H1 (cell line): ENCODE measurements at regions not wholly inside any gene's neighbourhood (a gene's known extent, or its start where the extent isn't known, plus 50 kb on each side); places are given as distances from the start of the nearest gene placed in this dataset.

Experiments
- CTCF ChIA-PET: fragments of 300-600 bp; sonication (Branson Sonifier 250); formaldehyde crosslinking; loops from one replicate; lab custom pipeline; 2021; ENCODE audit not compliant: partially characterized antibody; lab: Charles Lee
- POLR2A ChIA-PET: fragments of 300-600 bp; sonication (Branson Sonifier 250); formaldehyde crosslinking; loops from one replicate; lab custom pipeline; 2021; ENCODE audit warnings: inconsistent platforms; ENCODE audit not compliant: partially characterized antibody; lab: Charles Lee
- DNase-seq, 2 experiments: peaks; one replicate each; pipeline versions ENCODE4 v3.0.0 to v3.0.0-alpha.2; 2010 to 2022; ENCODE audit warnings: low spot score in 2 of 2, low read depth in 1 of 2, mixed read lengths in 1 of 2
- FAIRE-seq: peaks from 2 replicates; lab custom pipeline; 2011; peaks lifted over from hg19 to GRCh38; lab: Jason Lieb, UNC
- H2AFZ ChIP-seq: 2 replicates; pipeline ENCODE4 v1.8.1; 2012; ENCODE audit warnings: low read length, inconsistent platforms
- H2AK5ac ChIP-seq: 2 replicates; pipeline ENCODE4 v1.6.1; 2013; ENCODE audit warnings: low read depth, low read length
- H2BK120ac ChIP-seq: replicated peaks from 2 replicates; pipeline ENCODE3; 2013; ENCODE audit warnings: low read depth, low read length, inconsistent platforms
- H2BK12ac ChIP-seq: 2 replicates; pipeline ENCODE4 v1.6.1; 2013; ENCODE audit warnings: low read depth, low read length
- H2BK15ac ChIP-seq: 2 replicates; pipeline ENCODE4 v1.6.1; 2013; ENCODE audit warnings: low read length
- H2BK20ac ChIP-seq: 2 replicates; pipeline ENCODE4 v1.6.1; 2013; ENCODE audit warnings: low read length
- H2BK5ac ChIP-seq: 2 replicates; pipeline ENCODE4 v1.6.1; 2013; ENCODE audit warnings: low read depth, low read length
- H3K14ac ChIP-seq: 2 replicates; pipeline ENCODE4 v1.6.1; 2013; ENCODE audit warnings: inconsistent platforms; ENCODE audit not compliant: insufficient read length
- H3K18ac ChIP-seq: 2 replicates; pipeline ENCODE4 v1.6.1; 2013; ENCODE audit warnings: low read length; ENCODE audit errors: extremely low read depth
- H3K23ac ChIP-seq: 2 replicates; pipeline ENCODE4 v1.6.1; 2013; ENCODE audit warnings: inconsistent platforms; ENCODE audit not compliant: insufficient read length
- H3K23me2 ChIP-seq: 2 replicates; pipeline ENCODE4 v1.6.1; 2013; ENCODE audit warnings: low read depth, low read length
- H3K27ac ChIP-seq: 2 replicates; pipeline ENCODE4 v1.6.1; 2011; ENCODE audit warnings: low read depth, low read length, inconsistent platforms
- H3K27me3 ChIP-seq, 4 experiments: replicated peaks in 1 of 4; 1 replicate in 1 of 4; 2 replicates in 3 of 4; pipeline versions ENCODE4 v1.6.1 to v1.8.1; 2011 to 2013; ENCODE audit warnings: low read length in 3 of 4, mild to moderate bottlenecking in 3 of 4, inconsistent platforms in 2 of 4, mixed read lengths in 2 of 4, moderate library complexity in 1 of 4; ENCODE audit not compliant: control insufficient read depth in 3 of 4, insufficient read depth in 3 of 4; ENCODE audit errors: extremely low read depth in 1 of 4
- H3K36me3 ChIP-seq, 4 experiments: 2 replicates each; pipeline versions ENCODE4 v1.6.1 to v1.8.1; 2011 to 2013; ENCODE audit warnings: mild to moderate bottlenecking in 4 of 4, low read length in 3 of 4, moderate library complexity in 2 of 4, control low read depth in 1 of 4, inconsistent platforms in 1 of 4; ENCODE audit not compliant: insufficient read depth in 4 of 4, control insufficient read depth in 2 of 4
- H3K4ac ChIP-seq: replicated peaks from 2 replicates; pipeline ENCODE3; 2013; ENCODE audit warnings: low read length, low read depth, mixed read lengths, inconsistent platforms; ENCODE audit not compliant: insufficient read length
- H3K4me1 ChIP-seq, 4 experiments: replicated peaks in 1 of 4; 1 replicate in 1 of 4; 2 replicates in 3 of 4; pipeline versions ENCODE4 v1.6.1 to v1.8.1; 2011 to 2013; ENCODE audit warnings: low read length in 3 of 4, inconsistent platforms in 2 of 4, mixed read lengths in 1 of 4; ENCODE audit not compliant: insufficient read depth in 4 of 4, control insufficient read depth in 3 of 4
- H3K4me2 ChIP-seq, 2 experiments: 2 replicates each; pipeline versions ENCODE4 v1.6.1 to v1.8.1; 2011 to 2013; ENCODE audit warnings: low read depth in 2 of 2, low read length in 2 of 2, control low read depth in 1 of 2, inconsistent platforms in 1 of 2, mild to moderate bottlenecking in 1 of 2; ENCODE audit not compliant: insufficient read depth in 1 of 2
- H3K4me3 ChIP-seq, 4 experiments: fragments of 200-600, 300-600 bp in 1 of 4; sonication (generic), shearing (Covaris generic), sonication (Bioruptor Twin) in 1 of 4; 2 replicates each; pipeline versions ENCODE4 v1.5.1 to v1.8.1; 2011 to 2016; ENCODE audit warnings: low read length in 4 of 4, low read depth in 3 of 4, control low read depth in 2 of 4, inconsistent platforms in 2 of 4, mild to moderate bottlenecking in 2 of 4, mixed read lengths in 1 of 4, moderate library complexity in 1 of 4; ENCODE audit not compliant: insufficient read depth in 2 of 4; ENCODE audit errors: extremely low read depth in 1 of 4
- H3K56ac ChIP-seq: replicated peaks from 2 replicates; pipeline ENCODE3; 2013; ENCODE audit warnings: low read depth, mild to moderate bottlenecking, mixed read lengths, low read length, inconsistent platforms; ENCODE audit not compliant: insufficient read length
- H3K79me1 ChIP-seq: 2 replicates; pipeline ENCODE4 v1.6.1; 2013; ENCODE audit warnings: low read depth, low read length, control low read depth
- H3K79me2 ChIP-seq, 2 experiments: 2 replicates each; pipeline versions ENCODE4 v1.6.1 to v1.8.1; 2012 to 2013; ENCODE audit warnings: low read length in 2 of 2, mild to moderate bottlenecking in 2 of 2, inconsistent platforms in 1 of 2; ENCODE audit not compliant: insufficient read depth in 2 of 2, control insufficient read depth in 1 of 2
- H3K9ac ChIP-seq, 4 experiments: replicated peaks in 1 of 4; 1 replicate in 1 of 4; 2 replicates in 3 of 4; pipeline versions ENCODE4 v1.6.1 to v1.8.1; 2011 to 2013; ENCODE audit warnings: low read depth in 3 of 4, low read length in 3 of 4, control low read depth in 2 of 4, mild to moderate bottlenecking in 2 of 4, moderate library complexity in 2 of 4, inconsistent platforms in 1 of 4; ENCODE audit errors: extremely low read depth in 1 of 4
- H3K9me3 ChIP-seq, 2 experiments: 2 replicates each; pipeline versions ENCODE4 v1.6.1 to v1.8.1; 2012 to 2013; ENCODE audit warnings: mild to moderate bottlenecking in 2 of 2, moderate library complexity in 2 of 2, control low read depth in 1 of 2, inconsistent platforms in 1 of 2, low read depth in 1 of 2, low read length in 1 of 2, mixed read lengths in 1 of 2; ENCODE audit not compliant: insufficient read depth in 2 of 2
- H4K20me1 ChIP-seq, 2 experiments: replicated peaks in 1 of 2; 2 replicates each; pipeline versions ENCODE3 to v1.8.1; 2011 to 2013; ENCODE audit warnings: inconsistent platforms in 2 of 2, low read length in 2 of 2, mild to moderate bottlenecking in 1 of 2; ENCODE audit not compliant: insufficient read depth in 2 of 2, control insufficient read depth in 1 of 2
- H4K5ac ChIP-seq: 2 replicates; pipeline ENCODE4 v1.6.1; 2013; ENCODE audit warnings: low read length, low read depth, mixed read lengths, inconsistent platforms; ENCODE audit not compliant: insufficient read length
- H4K8ac ChIP-seq: 2 replicates; pipeline ENCODE4 v1.8.0; 2013; ENCODE audit warnings: mild to moderate bottlenecking, moderate library complexity, low read length, inconsistent platforms; ENCODE audit not compliant: insufficient read depth; ENCODE audit errors: extremely low read depth
- H4K91ac ChIP-seq: replicated peaks from 2 replicates; pipeline ENCODE3; 2013; ENCODE audit warnings: low read length, mixed read lengths, inconsistent platforms; ENCODE audit not compliant: insufficient read length
- BACH1 ChIP-seq: IDR thresholded peaks from 2 replicates; pipeline ENCODE4 v1.6.1; 2012; ENCODE audit warnings: low read length, improper control_type of control experiment
- CBX5 ChIP-seq: fragments of 300-800, 300-1000 bp; sonication (generic); IDR thresholded peaks from 2 replicates; pipeline ENCODE4 v1.7.1; 2016; ENCODE audit warnings: antibody characterized with exemption, low read length, low read depth
- CEBPB ChIP-seq: IDR thresholded peaks from 2 replicates; pipeline ENCODE4 v1.6.1; 2012; ENCODE audit warnings: low read depth, low read length
- GABPA ChIP-seq: IDR thresholded peaks from 2 replicates; pipeline ENCODE4 v1.6.1; 2011; ENCODE audit warnings: mild to moderate bottlenecking, low read length, moderate library complexity, borderline replicate concordance; ENCODE audit not compliant: insufficient read depth
- HDAC6 ChIP-seq: IDR thresholded peaks from one replicate; pipeline ENCODE4 v1.7.1; 2012; ENCODE audit warnings: low read depth, mild to moderate bottlenecking, inconsistent platforms, low read length, moderate library complexity
- JUN ChIP-seq: IDR thresholded peaks from 2 replicates; pipeline ENCODE4 v1.6.1; 2011; ENCODE audit warnings: low read depth, mild to moderate bottlenecking, improper control_type of control experiment, low read length
- MAFK ChIP-seq: IDR thresholded peaks from 2 replicates; pipeline ENCODE4 v1.6.1; 2012; ENCODE audit warnings: low read depth, mild to moderate bottlenecking, improper control_type of control experiment, low read length
- POU5F1 ChIP-seq: IDR thresholded peaks from 2 replicates; pipeline ENCODE4 v1.6.1; 2011; ENCODE audit warnings: low read depth, mild to moderate bottlenecking, low read length, moderate library complexity
- RAD21 ChIP-seq, 2 experiments: IDR thresholded peaks in 1 of 2; conservative IDR thresholded peaks in 1 of 2; 2 replicates each; pipeline ENCODE4 v1.6.1; 2011; ENCODE audit warnings: low read depth in 2 of 2, low read length in 2 of 2, improper control_type of control experiment in 1 of 2, inconsistent platforms in 1 of 2, mild to moderate bottlenecking in 1 of 2, moderate library complexity in 1 of 2
- SIRT6 ChIP-seq: IDR thresholded peaks from one replicate; pipeline ENCODE4 v1.7.1; 2012; ENCODE audit warnings: low read length, inconsistent platforms
- SP1 ChIP-seq: IDR thresholded peaks from 2 replicates; pipeline ENCODE4 v1.6.1; 2011; ENCODE audit warnings: low read depth, low read length
- TAF1 ChIP-seq: IDR thresholded peaks from 2 replicates; pipeline ENCODE4 v1.6.1; 2011; ENCODE audit warnings: mild to moderate bottlenecking, low read depth, low read length
- WGBS, 2 experiments: shearing (Covaris generic) in 1 of 2; methylation state at CpG; one replicate each; pipeline versions ENCODE4 v1.1.6 to v1.1.7; 2013 to 2015; ENCODE audit warnings: low lambda C conversion rate in 2 of 2, mixed read lengths in 2 of 2, inconsistent platforms in 1 of 2, low coverage in 1 of 2, missing lambda C conversion rate in 1 of 2; ENCODE audit not compliant: insufficient replicate concordance in 2 of 2, insufficient coverage in 1 of 2, insufficient read length in 1 of 2; ENCODE audit errors: extremely low coverage in 1 of 2, missing lambda C conversion rate in 1 of 2; 5-methylcytosine and 5-hydroxymethylcytosine counted together
- TF ChIP-seq, protein P1 (sequence below): IDR thresholded peaks from 2 replicates; pipeline ENCODE4 v1.6.1; 2012; ENCODE audit warnings: low read length, inconsistent platforms

DNA sequence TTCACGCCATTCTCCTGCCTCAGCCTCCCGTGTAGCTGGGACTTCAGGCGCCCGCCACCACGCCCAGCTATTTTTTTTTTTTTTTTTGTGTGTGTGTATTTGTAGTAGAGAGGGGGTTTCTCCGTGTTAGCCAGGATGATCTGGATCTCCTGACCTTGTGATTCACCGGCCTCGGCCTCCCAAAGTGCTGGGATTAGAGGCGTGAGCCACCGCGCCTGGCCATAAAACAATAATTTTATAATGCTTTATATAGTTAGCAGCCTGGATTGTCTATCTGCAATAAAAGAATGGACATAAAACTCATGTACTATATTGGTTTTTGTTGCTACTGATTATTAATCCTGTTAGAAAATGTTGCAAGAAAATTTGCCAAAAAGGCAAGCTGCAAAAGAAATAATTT is 195.9 kb upstream of the BANK1 start:
- no peak overlapping the region for H4K5ac ChIP-seq
- WGBS, 2 experiments, result 86% methylated on average over 10 of the region's 11 CpGs; no CpG with 5 or more reads in 1 of the 2 experiments
- CTCF ChIA-PET, result no interaction called here
- no peak overlapping the region for H2BK15ac ChIP-seq
- DNase-seq (no peak), FAIRE-seq (no peak)
- H2BK120ac ChIP-seq, result no peak overlapping the region
- no peak overlapping the region for H3K4me2 ChIP-seq
- TF ChIP-seq SIRT6 (no peak), BACH1 (no peak), SP1 (no peak), RAD21 (IDR thresholded peaks at IDR 0.05 in 1 of 2, conservative IDR thresholded peaks at IDR 0.05 in 1 of 2; ENCODE audit: low read depth in 2 of 2, low read length in 2 of 2) (no peak), MAFK (no peak), TAF1 (no peak), GABPA (no peak), HDAC6 (no peak), POU5F1 (no peak), CBX5 (no peak), JUN (no peak), CEBPB (no peak)
- TF ChIP-seq, protein P1, sequence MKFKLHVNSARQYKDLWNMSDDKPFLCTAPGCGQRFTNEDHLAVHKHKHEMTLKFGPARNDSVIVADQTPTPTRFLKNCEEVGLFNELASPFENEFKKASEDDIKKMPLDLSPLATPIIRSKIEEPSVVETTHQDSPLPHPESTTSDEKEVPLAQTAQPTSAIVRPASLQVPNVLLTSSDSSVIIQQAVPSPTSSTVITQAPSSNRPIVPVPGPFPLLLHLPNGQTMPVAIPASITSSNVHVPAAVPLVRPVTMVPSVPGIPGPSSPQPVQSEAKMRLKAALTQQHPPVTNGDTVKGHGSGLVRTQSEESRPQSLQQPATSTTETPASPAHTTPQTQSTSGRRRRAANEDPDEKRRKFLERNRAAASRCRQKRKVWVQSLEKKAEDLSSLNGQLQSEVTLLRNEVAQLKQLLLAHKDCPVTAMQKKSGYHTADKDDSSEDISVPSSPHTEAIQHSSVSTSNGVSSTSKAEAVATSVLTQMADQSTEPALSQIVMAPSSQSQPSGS, result no peak
- no peak overlapping the region for H3K9ac ChIP-seq
- H3K4ac ChIP-seq, result no peak overlapping the region
- H3K56ac ChIP-seq, result no peak overlapping the region
- H3K18ac ChIP-seq, result no peak overlapping the region
- H3K79me1 ChIP-seq, result no peaks in the 10 kb centered on the region
- H4K8ac ChIP-seq, result no peak overlapping the region
- no peak overlapping the region for H3K27ac ChIP-seq
- POLR2A ChIA-PET, result no interaction called here
- H3K79me2 ChIP-seq, result no peaks in the 10 kb centered on the region
- no peak overlapping the region for H2BK20ac ChIP-seq
- no peaks in the 10 kb centered on the region for H3K27me3 ChIP-seq
- no peak overlapping the region for H4K91ac ChIP-seq
- no peak overlapping the region for H3K4me3 ChIP-seq
- no peak overlapping the region for H2BK5ac ChIP-seq
- H3K36me3 ChIP-seq, result no peaks in the 10 kb centered on the region
- no peak overlapping the region for H3K14ac ChIP-seq
- H3K23me2 ChIP-seq, result no peaks in the 10 kb centered on the region
- H3K9me3 ChIP-seq, result no peaks in the 10 kb centered on the region
- H2AFZ ChIP-seq, result no peak overlapping the region
- no peaks in the 10 kb centered on the region for H4K20me1 ChIP-seq
- no peak overlapping the region for H3K23ac ChIP-seq
- no peaks in the 10 kb centered on the region for H3K4me1 ChIP-seq
- H2BK12ac ChIP-seq, result no peak overlapping the region
- H2AK5ac ChIP-seq, result no peak overlapping the region
